ENCODE measurements at regions not wholly inside any gene's neighbourhood (a gene's known extent, or its start where the extent isn't known, plus 50 kb on each side); places are given as distances from the start of the nearest gene placed in this dataset.
"Not testable (repeated sequence)": the region's sequence is repeated elsewhere in the genome, so short reads cannot be mapped to it uniquely, and the experiment has no call there.

DNA sequence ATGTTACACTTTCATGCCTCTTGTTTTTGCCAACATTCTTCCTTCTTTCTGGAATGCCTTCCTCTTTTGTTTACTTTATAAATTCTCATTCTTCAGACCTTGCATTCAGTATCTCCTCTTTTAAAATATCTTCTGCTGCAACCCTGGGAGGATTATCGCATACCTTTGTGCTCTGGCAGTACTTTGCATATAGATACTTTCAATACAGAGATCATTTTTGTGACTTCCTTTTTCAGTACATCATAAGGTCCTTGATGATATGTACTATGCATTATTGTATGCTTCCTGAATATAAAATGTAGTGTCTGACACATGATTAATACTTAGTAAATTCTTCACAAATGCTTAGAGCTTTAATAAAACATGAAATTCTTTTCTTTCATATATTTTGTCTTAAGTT, 538.7 kb downstream of the TRIB2 start:
- no peak overlapping the region for H3K27ac ChIP-seq
- H3K79me2 ChIP-seq, result no peaks in the 10 kb centered on the region
- H3K36me3 ChIP-seq (ENCODE audit: control insufficient read depth, insufficient read depth, low read length), result no peaks in the 10 kb centered on the region
- no peak overlapping the region for H3K4me2 ChIP-seq (ENCODE audit: low read length)
- H3K27me3 ChIP-seq (ENCODE audit: control insufficient read depth, insufficient read depth, low read length), result no peaks in the 10 kb centered on the region
- TF ChIP-seq, protein P1, sequence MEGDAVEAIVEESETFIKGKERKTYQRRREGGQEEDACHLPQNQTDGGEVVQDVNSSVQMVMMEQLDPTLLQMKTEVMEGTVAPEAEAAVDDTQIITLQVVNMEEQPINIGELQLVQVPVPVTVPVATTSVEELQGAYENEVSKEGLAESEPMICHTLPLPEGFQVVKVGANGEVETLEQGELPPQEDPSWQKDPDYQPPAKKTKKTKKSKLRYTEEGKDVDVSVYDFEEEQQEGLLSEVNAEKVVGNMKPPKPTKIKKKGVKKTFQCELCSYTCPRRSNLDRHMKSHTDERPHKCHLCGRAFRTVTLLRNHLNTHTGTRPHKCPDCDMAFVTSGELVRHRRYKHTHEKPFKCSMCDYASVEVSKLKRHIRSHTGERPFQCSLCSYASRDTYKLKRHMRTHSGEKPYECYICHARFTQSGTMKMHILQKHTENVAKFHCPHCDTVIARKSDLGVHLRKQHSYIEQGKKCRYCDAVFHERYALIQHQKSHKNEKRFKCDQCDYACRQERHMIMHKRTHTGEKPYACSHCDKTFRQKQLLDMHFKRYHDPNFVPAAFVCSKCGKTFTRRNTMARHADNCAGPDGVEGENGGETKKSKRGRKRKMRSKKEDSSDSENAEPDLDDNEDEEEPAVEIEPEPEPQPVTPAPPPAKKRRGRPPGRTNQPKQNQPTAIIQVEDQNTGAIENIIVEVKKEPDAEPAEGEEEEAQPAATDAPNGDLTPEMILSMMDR (IDR thresholded peaks at IDR 0.05), result no peak
- no peak overlapping the region for H2AFZ ChIP-seq
- H3K9ac ChIP-seq, result no peak overlapping the region
- H3K4me1 ChIP-seq, result peaks cover 6% of the 10 kb centered on the region
- no peak overlapping the region for H3K4me3 ChIP-seq (ENCODE audit: low read depth, low read length)
- H3K9me3 ChIP-seq (ENCODE audit: control insufficient read depth, low read length), result no peaks in the 10 kb centered on the region

DNA sequence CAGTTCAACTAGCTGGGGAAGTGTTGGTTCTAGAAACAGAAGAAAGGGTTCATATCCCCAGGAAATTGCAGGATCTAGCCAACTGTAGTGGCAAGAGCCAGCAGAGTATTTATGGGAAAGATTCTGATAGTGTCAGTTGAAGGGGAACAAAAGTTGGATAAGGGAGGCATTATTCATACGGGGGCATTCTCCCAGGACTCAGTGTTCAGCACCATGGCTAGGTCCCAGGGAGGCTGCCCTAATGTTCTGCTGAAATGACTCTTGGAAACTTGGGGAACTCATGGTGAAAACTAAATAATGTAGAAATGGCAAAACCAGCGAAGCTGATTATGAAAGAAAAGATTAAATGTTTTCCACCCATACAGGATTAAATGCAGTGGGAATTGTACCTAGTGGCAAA, 543.7 kb downstream of the TRIB2 start:
- Histone ChIP-seq H3K27ac (peak overlapping the region; percentile 49), H3K9me3 (ENCODE audit: control insufficient read depth, low read length) (no peaks in the 10 kb centered on the region), H3K9ac (no peak overlapping the region), H3K4me1 (peaks cover 12% of the 10 kb centered on the region), H3K4me2 (ENCODE audit: low read length) (no peak overlapping the region), H2AFZ (peak overlapping the region; percentile 75), H3K4me3 (ENCODE audit: low read depth, low read length) (no peak overlapping the region), H3K79me2 (no peaks in the 10 kb centered on the region), H3K36me3 (ENCODE audit: control insufficient read depth, insufficient read depth, low read length) (no peaks in the 10 kb centered on the region), H3K27me3 (ENCODE audit: control insufficient read depth, insufficient read depth, low read length) (no peaks in the 10 kb centered on the region)
- TF ChIP-seq, protein P1 (IDR thresholded peaks at IDR 0.05), result no peak

DNA sequence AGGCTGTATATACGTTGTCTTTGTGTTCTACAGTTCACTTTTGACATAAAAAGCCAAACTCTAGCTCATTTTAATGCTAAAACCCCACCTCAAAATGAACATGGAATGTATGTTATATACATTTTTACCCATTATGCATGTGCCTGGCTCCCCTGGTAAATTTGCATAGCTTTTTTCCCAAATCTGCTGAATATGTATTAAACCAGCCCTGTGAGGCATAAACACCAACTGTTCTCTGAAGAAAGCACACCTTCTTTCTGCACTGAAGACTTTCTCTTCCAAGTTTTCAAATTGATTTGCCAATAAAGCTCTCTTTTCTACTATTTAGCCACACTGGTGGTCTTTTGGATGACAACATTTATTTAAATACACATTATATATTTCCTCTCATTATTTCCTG, 549.4 kb downstream of the TRIB2 start:
- TF ChIP-seq, protein P1 (IDR thresholded peaks at IDR 0.05), result no peak
- peak overlapping the region; percentile 6 for H2AFZ ChIP-seq
- H3K9me3 ChIP-seq (ENCODE audit: control insufficient read depth, low read length), result no peaks in the 10 kb centered on the region
- H3K4me2 ChIP-seq (ENCODE audit: low read length), result no peak overlapping the region
- H3K27me3 ChIP-seq (ENCODE audit: control insufficient read depth, insufficient read depth, low read length), result no peaks in the 10 kb centered on the region
- H3K27ac ChIP-seq, result no peak overlapping the region
- H3K36me3 ChIP-seq (ENCODE audit: control insufficient read depth, insufficient read depth, low read length), result no peaks in the 10 kb centered on the region
- no peak overlapping the region for H3K9ac ChIP-seq
- no peak overlapping the region for H3K4me3 ChIP-seq (ENCODE audit: low read depth, low read length)
- peaks cover under 1% of the 10 kb centered on the region for H3K4me1 ChIP-seq
- no peaks in the 10 kb centered on the region for H3K79me2 ChIP-seq

DNA sequence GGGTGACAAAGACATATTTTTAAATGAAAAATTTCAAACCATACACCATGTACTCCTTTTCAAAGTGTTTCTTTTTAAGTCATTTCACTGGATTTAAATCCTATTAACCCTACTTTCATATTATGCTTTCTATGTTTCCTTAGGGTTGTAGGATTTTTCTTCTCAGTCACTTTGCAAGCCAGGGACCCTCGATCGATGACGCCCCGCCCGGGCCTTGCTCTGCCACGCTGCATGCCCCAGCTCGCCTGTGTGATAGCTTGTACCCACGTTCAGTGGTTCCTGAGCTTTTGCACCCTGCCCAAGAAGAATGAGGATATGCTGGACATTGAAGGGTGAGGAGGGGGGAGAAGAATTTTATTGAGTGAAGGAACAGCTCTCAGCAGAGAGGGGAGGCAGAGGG, 568.0 kb downstream of the TRIB2 start:
- no peak overlapping the region for H3K4me2 ChIP-seq (ENCODE audit: low read length)
- H3K4me1 ChIP-seq, result no peaks in the 10 kb centered on the region
- no peak overlapping the region for H2AFZ ChIP-seq
- no peaks in the 10 kb centered on the region for H3K36me3 ChIP-seq (ENCODE audit: control insufficient read depth, insufficient read depth, low read length)
- H3K9ac ChIP-seq, result no peak overlapping the region
- H3K4me3 ChIP-seq (ENCODE audit: low read depth, low read length), result no peak overlapping the region
- no peaks in the 10 kb centered on the region for H3K9me3 ChIP-seq (ENCODE audit: control insufficient read depth, low read length)
- no peaks in the 10 kb centered on the region for H3K79me2 ChIP-seq
- H3K27me3 ChIP-seq (ENCODE audit: control insufficient read depth, insufficient read depth, low read length), result no peaks in the 10 kb centered on the region
- TF ChIP-seq, protein P1 (IDR thresholded peaks at IDR 0.05), result no peak
- no peak overlapping the region for H3K27ac ChIP-seq

DNA sequence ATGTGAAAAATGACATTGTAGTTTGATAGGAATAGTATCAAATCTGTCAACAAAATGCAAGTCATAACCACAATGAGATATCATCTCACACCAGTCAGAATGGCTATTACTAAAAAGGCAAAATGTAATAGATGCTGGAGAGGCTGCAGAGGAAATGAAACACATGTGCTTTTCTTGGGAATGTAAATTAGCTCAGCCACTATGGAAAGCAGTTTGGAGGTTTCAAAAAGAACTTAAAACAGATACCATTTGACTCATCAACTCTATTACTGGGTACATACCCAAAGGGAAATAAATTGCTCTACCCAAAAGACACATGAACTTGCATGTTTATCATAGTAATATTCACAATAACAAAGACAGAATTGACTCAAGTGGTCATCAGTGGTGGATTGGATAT, 572.6 kb downstream of the TRIB2 start:
- H3K27me3 ChIP-seq (ENCODE audit: control insufficient read depth, insufficient read depth, low read length), result no peaks in the 10 kb centered on the region
- no peak overlapping the region for H3K27ac ChIP-seq
- H3K9ac ChIP-seq, result no peak overlapping the region
- no peak overlapping the region for H3K4me2 ChIP-seq (ENCODE audit: low read length)
- H2AFZ ChIP-seq, result no peak overlapping the region
- no peaks in the 10 kb centered on the region for H3K36me3 ChIP-seq (ENCODE audit: control insufficient read depth, insufficient read depth, low read length)
- no peak overlapping the region for H3K4me3 ChIP-seq (ENCODE audit: low read depth, low read length)
- H3K79me2 ChIP-seq, result no peaks in the 10 kb centered on the region
- no peaks in the 10 kb centered on the region for H3K9me3 ChIP-seq (ENCODE audit: control insufficient read depth, low read length)
- no peaks in the 10 kb centered on the region for H3K4me1 ChIP-seq
- TF ChIP-seq, protein P1 (IDR thresholded peaks at IDR 0.05), result no peak

DNA sequence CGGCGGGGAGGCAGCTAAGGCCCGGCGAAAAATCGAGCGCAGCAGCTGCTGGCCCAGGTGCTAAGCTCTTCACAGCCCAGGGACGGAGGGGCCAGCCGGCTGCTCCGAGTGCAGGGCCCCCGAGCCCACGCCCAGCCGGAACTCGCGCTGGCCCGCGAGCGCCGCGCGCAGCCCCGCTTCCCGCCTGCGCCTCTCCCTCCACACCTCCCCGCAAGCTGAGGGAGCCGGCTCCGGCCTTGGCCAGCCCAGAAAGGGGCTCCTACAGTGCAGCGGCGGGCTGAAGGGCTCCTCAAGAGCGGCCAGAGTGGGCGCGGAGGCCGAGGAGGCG, 591.7 kb downstream of the TRIB2 start:
- H3K4me2 ChIP-seq (ENCODE audit: low read length); H3K9ac ChIP-seq; H3K27me3 ChIP-seq (ENCODE audit: control insufficient read depth, insufficient read depth, low read length); H3K4me1 ChIP-seq; H2AFZ ChIP-seq; H3K4me3 ChIP-seq (ENCODE audit: low read depth, low read length); H3K9me3 ChIP-seq (ENCODE audit: control insufficient read depth, low read length); H3K36me3 ChIP-seq (ENCODE audit: control insufficient read depth, insufficient read depth, low read length); H3K79me2 ChIP-seq; H3K27ac ChIP-seq: not testable (repeated sequence)

All from parathyroid adenoma (tissue), 2 donors.